ENCODE measurements at regions not wholly inside any gene's neighbourhood (a gene's known extent, or its start where the extent isn't known, plus 50 kb on each side); places are given as distances from the start of the nearest gene placed in this dataset.

DNA sequence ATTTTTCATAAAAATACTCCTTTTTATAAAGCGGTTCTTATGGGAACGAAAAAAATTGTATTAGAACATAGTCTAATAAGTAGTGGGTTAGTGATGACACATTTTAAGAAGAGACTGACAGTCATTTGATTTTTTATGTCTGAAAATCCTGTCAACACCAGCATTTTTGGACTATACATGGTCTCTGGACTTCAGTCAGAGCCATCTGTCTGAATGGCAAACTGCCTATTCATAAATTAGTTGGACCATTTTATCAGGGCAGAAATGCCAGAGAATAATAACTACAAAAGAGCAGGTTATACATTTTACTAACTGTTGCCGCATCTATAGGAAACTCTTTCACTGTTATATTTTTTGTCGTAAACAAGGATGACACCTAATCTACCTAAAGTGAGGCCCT, 437.6 kb downstream of the ZNF804A start:
- H3K4me1 ChIP-seq = no peaks in the 10 kb centered on the region
- WGBS, 2 donors = 79 to 90% methylated on average over 4 of the region's 4 CpGs
- no peak for DNase-seq
- H3K27ac ChIP-seq = no peak overlapping the region
- no peaks in the 10 kb centered on the region for H3K27me3 ChIP-seq
- intact Hi-C loops (cut with DNase I) = no loop called here
- no peak overlapping the region for H3K4me3 ChIP-seq
- TF ChIP-seq, protein P1, sequence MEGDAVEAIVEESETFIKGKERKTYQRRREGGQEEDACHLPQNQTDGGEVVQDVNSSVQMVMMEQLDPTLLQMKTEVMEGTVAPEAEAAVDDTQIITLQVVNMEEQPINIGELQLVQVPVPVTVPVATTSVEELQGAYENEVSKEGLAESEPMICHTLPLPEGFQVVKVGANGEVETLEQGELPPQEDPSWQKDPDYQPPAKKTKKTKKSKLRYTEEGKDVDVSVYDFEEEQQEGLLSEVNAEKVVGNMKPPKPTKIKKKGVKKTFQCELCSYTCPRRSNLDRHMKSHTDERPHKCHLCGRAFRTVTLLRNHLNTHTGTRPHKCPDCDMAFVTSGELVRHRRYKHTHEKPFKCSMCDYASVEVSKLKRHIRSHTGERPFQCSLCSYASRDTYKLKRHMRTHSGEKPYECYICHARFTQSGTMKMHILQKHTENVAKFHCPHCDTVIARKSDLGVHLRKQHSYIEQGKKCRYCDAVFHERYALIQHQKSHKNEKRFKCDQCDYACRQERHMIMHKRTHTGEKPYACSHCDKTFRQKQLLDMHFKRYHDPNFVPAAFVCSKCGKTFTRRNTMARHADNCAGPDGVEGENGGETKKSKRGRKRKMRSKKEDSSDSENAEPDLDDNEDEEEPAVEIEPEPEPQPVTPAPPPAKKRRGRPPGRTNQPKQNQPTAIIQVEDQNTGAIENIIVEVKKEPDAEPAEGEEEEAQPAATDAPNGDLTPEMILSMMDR (IDR thresholded peaks at IDR 0.05) = no peak
- TF ChIP-seq POLR2A (IDR thresholded peaks at IDR 0.05) = no peak
- no peak for ATAC-seq
- no peaks in the 10 kb centered on the region for H3K36me3 ChIP-seq (replicated peaks in 1 of 2; ENCODE audit: insufficient read depth in 1 of 2, low read depth in 2 of 2)
- no peaks in the 10 kb centered on the region for H3K9me3 ChIP-seq

DNA sequence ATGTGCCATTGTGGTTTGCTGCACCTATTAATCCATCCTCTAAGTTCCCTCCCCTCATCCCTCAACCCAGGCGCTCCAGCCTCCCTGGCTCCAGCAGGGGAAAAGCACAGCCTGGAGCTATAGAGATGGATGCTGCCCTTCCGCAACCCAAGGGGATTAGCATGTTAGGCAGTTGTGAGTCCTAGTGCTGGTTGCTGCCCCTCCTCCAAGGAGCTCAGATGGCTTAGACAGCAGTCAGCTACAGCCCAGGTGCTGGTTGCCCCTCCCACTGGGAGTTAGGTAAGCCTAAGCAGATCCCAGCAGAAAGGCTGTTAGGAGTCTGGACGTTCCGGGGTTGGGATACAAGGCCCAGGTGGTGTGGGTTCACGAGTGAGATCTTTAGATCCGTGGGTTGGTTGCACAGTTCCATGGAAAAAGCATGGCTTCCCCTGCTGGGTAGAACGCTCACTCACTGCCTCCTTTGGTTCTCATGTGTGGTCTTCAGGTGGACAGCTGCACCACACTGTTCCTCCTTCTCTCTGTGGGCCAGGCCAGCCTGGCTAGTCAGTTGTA, 446.1 kb downstream of the ZNF804A start:
- 70 to 87% methylated on average over 7 of the region's 7 CpGs for WGBS, 2 donors
- Histone ChIP-seq H3K27me3 (no peaks in the 10 kb centered on the region), H3K36me3 (replicated peaks in 1 of 2; ENCODE audit: insufficient read depth in 1 of 2, low read depth in 2 of 2) (no peaks in the 10 kb centered on the region), H3K4me1 (no peaks in the 10 kb centered on the region), H3K4me3 (no peak overlapping the region), H3K9me3 (no peaks in the 10 kb centered on the region), H3K27ac (no peak overlapping the region)
- TF ChIP-seq, protein P1 (IDR thresholded peaks at IDR 0.05) = no peak
- no peak for TF ChIP-seq POLR2A (IDR thresholded peaks at IDR 0.05)
- ATAC-seq = no peak
- no peak for DNase-seq
- intact Hi-C loops (cut with DNase I) = no loop called here

DNA sequence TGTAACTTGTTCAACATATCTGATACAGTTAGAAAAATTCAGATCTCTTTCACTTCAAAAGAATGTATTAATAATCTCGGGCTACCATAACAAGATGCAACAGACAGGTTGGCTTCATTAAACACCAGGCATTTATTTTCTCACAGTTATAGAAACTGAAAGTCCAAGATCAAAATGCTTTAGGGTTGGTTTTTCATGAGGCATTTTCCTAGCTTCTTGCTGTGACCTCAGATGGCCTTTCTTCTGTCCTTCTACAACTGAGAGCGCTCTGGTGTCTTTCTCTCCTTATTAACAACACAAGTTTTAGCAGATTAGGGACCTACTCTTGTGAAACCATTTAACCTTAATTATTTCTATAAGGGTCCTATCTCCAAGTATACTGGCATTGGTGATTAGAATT, 452.5 kb downstream of the ZNF804A start:
- no peak overlapping the region for H3K4me3 ChIP-seq
- H3K27me3 ChIP-seq = no peaks in the 10 kb centered on the region
- no peak for DNase-seq
- H3K9me3 ChIP-seq = no peaks in the 10 kb centered on the region
- no peak overlapping the region for H3K27ac ChIP-seq
- no peaks in the 10 kb centered on the region for H3K36me3 ChIP-seq (replicated peaks in 1 of 2; ENCODE audit: insufficient read depth in 1 of 2, low read depth in 2 of 2)
- no peak for ATAC-seq
- TF ChIP-seq POLR2A (IDR thresholded peaks at IDR 0.05) = no peak
- TF ChIP-seq, protein P1 (IDR thresholded peaks at IDR 0.05) = no peak
- intact Hi-C loops (cut with DNase I) = no loop called here
- WGBS, 2 donors = 73 to 93% methylated on average over 2 of the region's 2 CpGs
- no peaks in the 10 kb centered on the region for H3K4me1 ChIP-seq

DNA sequence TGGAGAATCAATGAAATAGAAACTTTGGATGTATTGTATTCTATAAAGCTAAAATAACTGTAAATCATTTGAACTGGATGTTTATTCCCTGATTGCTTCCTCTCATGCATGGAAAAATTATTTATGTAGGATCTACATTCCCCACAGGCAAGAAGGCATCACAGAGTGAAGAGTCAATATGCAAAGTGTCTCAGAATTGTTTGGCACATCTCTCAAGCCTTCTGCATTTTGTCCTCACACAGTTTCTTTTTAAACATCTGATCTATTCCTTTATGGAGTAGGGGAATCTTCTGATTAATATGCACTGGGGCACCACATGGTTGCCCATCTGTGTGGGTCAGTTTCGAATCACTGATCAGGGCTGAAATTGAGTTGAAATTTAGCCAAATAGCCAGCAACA, 465.4 kb downstream of the ZNF804A start:
- no peaks in the 10 kb centered on the region for H3K4me1 ChIP-seq
- no peak for DNase-seq
- TF ChIP-seq, protein P1 (IDR thresholded peaks at IDR 0.05) = no peak
- no peak for TF ChIP-seq POLR2A (IDR thresholded peaks at IDR 0.05)
- H3K27me3 ChIP-seq = no peaks in the 10 kb centered on the region
- H3K36me3 ChIP-seq (replicated peaks in 1 of 2; ENCODE audit: insufficient read depth in 1 of 2, low read depth in 2 of 2) = no peaks in the 10 kb centered on the region
- WGBS, 2 donors = 26 to 42% methylated on average over 1 of the region's 1 CpG
- no peak for ATAC-seq
- H3K4me3 ChIP-seq = no peak overlapping the region
- no peak overlapping the region for H3K27ac ChIP-seq
- intact Hi-C loops (cut with DNase I) = no loop called here
- H3K9me3 ChIP-seq = no peaks in the 10 kb centered on the region

DNA sequence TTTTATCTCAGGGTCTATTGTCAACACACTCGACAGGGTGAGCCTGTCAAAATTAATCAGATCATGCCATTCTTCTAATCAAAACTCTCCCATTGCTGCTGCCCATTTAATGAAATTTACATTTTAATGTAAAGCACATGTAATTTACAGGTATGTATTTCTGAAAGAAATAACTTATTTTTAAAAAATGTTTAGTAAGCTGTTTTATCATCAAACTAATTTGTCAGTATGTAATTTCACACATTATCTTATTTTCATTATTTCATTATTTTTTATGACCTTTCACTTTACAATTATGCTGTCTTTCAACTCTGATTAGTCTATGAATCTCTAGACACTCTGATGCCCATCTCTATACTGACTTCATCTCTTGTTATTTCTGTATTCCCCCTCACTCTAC, 467.8 kb downstream of the ZNF804A start:
- no peak overlapping the region for H3K4me3 ChIP-seq
- H3K36me3 ChIP-seq (replicated peaks in 1 of 2; ENCODE audit: insufficient read depth in 1 of 2, low read depth in 2 of 2) = no peaks in the 10 kb centered on the region
- 29 to 33% methylated on average over 1 of the region's 1 CpG for WGBS, 2 donors
- TF ChIP-seq, protein P1 (IDR thresholded peaks at IDR 0.05) = no peak
- no peak for TF ChIP-seq POLR2A (IDR thresholded peaks at IDR 0.05)
- no peak for ATAC-seq
- DNase-seq = no peak
- no peak overlapping the region for H3K27ac ChIP-seq
- no peaks in the 10 kb centered on the region for H3K27me3 ChIP-seq
- intact Hi-C loops (cut with DNase I) = no loop called here
- no peaks in the 10 kb centered on the region for H3K4me1 ChIP-seq
- H3K9me3 ChIP-seq = no peaks in the 10 kb centered on the region

Data from body of pancreas (tissue), 4 donors.